ENCODE measurements at regions not wholly inside any gene's neighbourhood (a gene's known extent, or its start where the extent isn't known, plus 50 kb on each side); places are given as distances from the start of the nearest gene placed in this dataset.

- no peak overlapping the region for H3K4me3 ChIP-seq
- TF ChIP-seq POLR2A (IDR thresholded peaks at IDR 0.05) (no peak), CTCF (IDR thresholded peaks at IDR 0.05) (no peak)
- no peak for DNase-seq
- H3K4me1 ChIP-seq, result no peaks in the 10 kb centered on the region
- intact Hi-C loops (cut with DNase I; ENCODE audit: low total_unique reads), result no loop called here
- H3K9me3 ChIP-seq, result no peaks in the 10 kb centered on the region
- H3K27ac ChIP-seq, result no peak overlapping the region
- WGBS, 2 donors, result 91 to 97% methylated on average over 3 of the region's 3 CpGs
- H3K36me3 ChIP-seq (ENCODE audit: low read depth, missing control alignments), result no peaks in the 10 kb centered on the region
- no peaks in the 10 kb centered on the region for H3K27me3 ChIP-seq
Observed at GRCh38 chr4:125043486-125043885, 271.3 kb upstream of the FAT4 start.

GRCh38 chr4:125042041-125042440 lies 272.7 kb upstream of the FAT4 start:
- no peaks in the 10 kb centered on the region for H3K27me3 ChIP-seq
- no peaks in the 10 kb centered on the region for H3K9me3 ChIP-seq
- TF ChIP-seq POLR2A (IDR thresholded peaks at IDR 0.05) (no peak), CTCF (IDR thresholded peaks at IDR 0.05) (no peak)
- H3K36me3 ChIP-seq (ENCODE audit: low read depth, missing control alignments), result no peaks in the 10 kb centered on the region
- no peak overlapping the region for H3K27ac ChIP-seq
- no peak for DNase-seq
- no peaks in the 10 kb centered on the region for H3K4me1 ChIP-seq
- WGBS, 2 donors, result 93 to 96% methylated on average over 3 of the region's 3 CpGs
- H3K4me3 ChIP-seq, result no peak overlapping the region
- intact Hi-C loops (cut with DNase I; ENCODE audit: low total_unique reads), result no loop called here

GRCh38 chr4:125041372-125041930 lies 273.3 kb upstream of the FAT4 start:
- intact Hi-C loops (cut with DNase I; ENCODE audit: low total_unique reads), result no loop called here
- TF ChIP-seq POLR2A (IDR thresholded peaks at IDR 0.05) (no peak), CTCF (IDR thresholded peaks at IDR 0.05) (no peak)
- no peak for DNase-seq
- Histone ChIP-seq H3K36me3 (ENCODE audit: low read depth, missing control alignments) (no peaks in the 10 kb centered on the region), H3K27me3 (no peaks in the 10 kb centered on the region), H3K4me3 (no peak overlapping the region), H3K4me1 (no peaks in the 10 kb centered on the region), H3K27ac (no peak overlapping the region), H3K9me3 (no peaks in the 10 kb centered on the region)
- WGBS, 2 donors, result 48 to 51% methylated on average over 3 of the region's 3 CpGs

- TF ChIP-seq POLR2A (IDR thresholded peaks at IDR 0.05) (no peak), CTCF (IDR thresholded peaks at IDR 0.05) (no peak)
- Histone ChIP-seq H3K27me3 (no peaks in the 10 kb centered on the region), H3K9me3 (no peaks in the 10 kb centered on the region), H3K36me3 (ENCODE audit: low read depth, missing control alignments) (no peaks in the 10 kb centered on the region), H3K4me1 (no peaks in the 10 kb centered on the region), H3K4me3 (no peak overlapping the region), H3K27ac (no peak overlapping the region)
- intact Hi-C loops (cut with DNase I; ENCODE audit: low total_unique reads), result no loop called here
- DNase-seq, result no peak
- WGBS, 2 donors, result 77 to 84% methylated on average over 5 of the region's 5 CpGs
Observed at GRCh38 chr4:125039550-125039949, 275.2 kb upstream of the FAT4 start.

GRCh38 chr4:125022855-125023501 lies 291.8 kb upstream of the FAT4 start:
- Histone ChIP-seq H3K4me3 (no peak overlapping the region), H3K27me3 (no peaks in the 10 kb centered on the region), H3K36me3 (ENCODE audit: low read depth, missing control alignments) (no peaks in the 10 kb centered on the region), H3K4me1 (no peaks in the 10 kb centered on the region), H3K9me3 (no peaks in the 10 kb centered on the region), H3K27ac (no peak overlapping the region)
- no peak for TF ChIP-seq POLR2A (IDR thresholded peaks at IDR 0.05)
- TF ChIP-seq CTCF (IDR thresholded peaks at IDR 0.05), result no peak
- intact Hi-C loops (cut with DNase I; ENCODE audit: low total_unique reads), result no loop called here
- no peak for DNase-seq
- 87 to 90% methylated on average over 6 of the region's 6 CpGs for WGBS, 2 donors

Data from testis (tissue), 2 donors.